Spleen (tissue), 11 donors: ENCODE measurements at regions not wholly inside any gene's neighbourhood (a gene's known extent, or its start where the extent isn't known, plus 50 kb on each side); places are given as distances from the start of the nearest gene placed in this dataset.

Experiments used
- DNase-seq: peaks from one replicate; pipeline ENCODE4 v3.0.0-alpha.2; 2020
- H3K27ac ChIP-seq, 8 donors: fragments of 200-600 bp; sonication (generic) in 7 of 8; 1 replicate in 4 of 8; 2 replicates in 4 of 8; pipeline versions ENCODE4 v1.5.0 to v1.8.0; 2016 to 2021; ENCODE audit warnings: inconsistent platforms in 4 of 8, mild to moderate bottlenecking in 4 of 8, moderate library complexity in 1 of 8
- H3K27me3 ChIP-seq, 7 donors: fragments of 200-600 bp; sonication (generic) in 6 of 7; replicated peaks in 1 of 7; 1 replicate in 4 of 7; 2 replicates in 3 of 7; pipeline versions ENCODE4 v1.5.0 to v1.8.0; 2016 to 2021; ENCODE audit warnings: inconsistent platforms in 3 of 7, mild to moderate bottlenecking in 1 of 7
- H3K36me3 ChIP-seq, 6 donors: fragments of 200-600 bp; sonication (generic) in 5 of 6; 1 replicate in 4 of 6; 2 replicates in 2 of 6; pipeline versions ENCODE4 v1.5.0 to v1.8.0; 2016 to 2021; ENCODE audit warnings: inconsistent platforms in 2 of 6
- H3K4me1 ChIP-seq, 6 donors: fragments of 200-600 bp; sonication (generic) in 5 of 6; 1 replicate in 3 of 6; 2 replicates in 3 of 6; pipeline versions ENCODE4 v1.5.0 to v1.8.0; 2016 to 2021; ENCODE audit warnings: inconsistent platforms in 3 of 6
- H3K4me3 ChIP-seq, 8 donors: fragments of 200-600 bp; sonication (generic) in 7 of 8; 1 replicate in 4 of 8; 2 replicates in 4 of 8; pipeline versions ENCODE4 v1.5.0 to v1.8.0; 2016 to 2021; ENCODE audit warnings: inconsistent platforms in 4 of 8, mild to moderate bottlenecking in 4 of 8, moderate library complexity in 2 of 8
- H3K9me3 ChIP-seq, 8 donors: fragments of 200-600 bp; sonication (generic) in 7 of 8; 1 replicate in 4 of 8; 2 replicates in 4 of 8; pipeline versions ENCODE4 v1.5.0 to v1.8.0; 2016 to 2021; ENCODE audit warnings: inconsistent platforms in 4 of 8
- CTCF ChIP-seq, 11 experiments: fragments of 200-600 bp in 7 of 11; fragments of 450-650 bp in 4 of 11; sonication (generic) in 4 of 11; IDR thresholded peaks in 8 of 11; conservative IDR thresholded peaks in 3 of 11; 1 replicate in 7 of 11; 2 replicates in 4 of 11; pipeline versions ENCODE4 v1.4.0 to v1.8.0; 2016 to 2021; ENCODE audit warnings: antibody characterized with exemption in 11 of 11, inconsistent platforms in 4 of 11, mild to moderate bottlenecking in 1 of 11
- POLR2A ChIP-seq, 3 donors: fragments of 450-650 bp; IDR thresholded peaks; one replicate each; pipeline ENCODE4 v1.5.1; 2017; ENCODE audit warnings: antibody characterized with exemption in 3 of 3, mild to moderate bottlenecking in 1 of 3
- POLR2AphosphoS5 ChIP-seq, 3 donors: sonication (generic); formaldehyde crosslinking; IDR thresholded peaks; one replicate each; pipeline ENCODE4 v1.5.1; 2017; ENCODE audit warnings: antibody characterized with exemption in 3 of 3
- WGBS, 5 donors: extraction: QIAGEN DNeasy Blood & Tissue Kit in 3 of 5; methylation state at CpG; one replicate each; pipeline versions ENCODE4 v1.1.5 to v1.1.7; 2013 to 2018; 5-methylcytosine and 5-hydroxymethylcytosine counted together
- intact Hi-C: fragments of 100-400 bp; cut with DNase I; formaldehyde crosslinking; loops from one replicate; pipeline ENCODE4 v1.15.0; 2023; ENCODE audit warnings: low total_unique reads
- donor health status: healthy with polysubstance abuse.
- donor health status: DM: no; HTN: no; CAD: no; lungs with moderate emphysema.
- donor health status: DM: no; HTN: no; CAD: no.
- donor health status: Bipolar disorder and iron deficiency.
- donor health status: healthy.
- donor health status: DM: no; HTN: no; CAD: no.
- donor health status: DM: yes; HTN: yes; CAD: no.

DNA sequence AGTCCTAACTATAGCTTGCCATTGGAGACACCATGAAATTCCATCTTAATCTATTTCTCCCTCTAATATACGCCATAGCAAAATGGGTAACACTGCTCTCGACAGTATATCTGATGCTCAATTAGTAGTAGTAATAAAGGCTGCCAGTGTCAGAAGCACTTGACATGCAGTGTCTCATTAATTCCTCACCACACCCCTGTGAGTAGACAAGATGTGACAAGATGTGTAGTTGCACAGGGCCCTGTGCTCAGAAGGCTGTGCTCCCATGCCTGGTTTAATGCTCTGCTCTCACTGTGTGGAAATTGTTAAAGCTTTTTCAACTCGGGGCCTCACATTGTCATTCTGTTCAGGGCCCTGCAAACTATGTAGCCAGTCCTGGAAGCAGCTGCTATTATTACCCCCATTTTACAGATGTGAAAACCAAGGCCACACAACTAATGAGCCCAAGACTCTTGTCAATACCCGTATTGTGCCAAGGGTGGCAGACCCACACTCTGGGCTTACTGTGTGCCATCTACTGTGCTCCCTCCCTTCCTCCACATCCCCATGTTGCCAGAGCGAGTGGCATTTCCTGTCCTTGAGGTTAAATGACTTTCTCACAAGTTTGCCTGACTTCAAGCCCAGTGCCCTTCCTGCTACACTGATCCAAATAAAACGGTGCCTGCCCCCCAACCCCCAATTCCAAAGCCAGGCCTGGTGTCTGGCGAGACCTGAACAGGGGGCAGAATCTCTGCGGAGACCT lies 287.3 kb upstream of the CCL2 start:
- Histone ChIP-seq H3K36me3 (no peaks in the 10 kb centered on the region), H3K27me3 (peaks cover 0 to 41% (median 0%) of the 10 kb centered on the region in 7 donors), H3K27ac (no peak overlapping the region), H3K9me3 (no peaks in the 10 kb centered on the region), H3K4me3 (no peak overlapping the region), H3K4me1 (peaks cover 0 to 23% (median 10%) of the 10 kb centered on the region in 6 donors)
- DNase-seq, result no peak
- TF ChIP-seq POLR2AphosphoS5 (IDR thresholded peaks at IDR 0.05), result no peak
- TF ChIP-seq POLR2A (IDR thresholded peaks at IDR 0.05), result no peak
- no peak for TF ChIP-seq CTCF (IDR thresholded peaks at IDR 0.05 in 8 of 11, conservative IDR thresholded peaks at IDR 0.05 in 3 of 11)
- intact Hi-C loops, result no loop called here
- 35 to 45% (median 42%) methylated on average over 8 of the region's 8 CpGs for WGBS, 5 donors

DNA sequence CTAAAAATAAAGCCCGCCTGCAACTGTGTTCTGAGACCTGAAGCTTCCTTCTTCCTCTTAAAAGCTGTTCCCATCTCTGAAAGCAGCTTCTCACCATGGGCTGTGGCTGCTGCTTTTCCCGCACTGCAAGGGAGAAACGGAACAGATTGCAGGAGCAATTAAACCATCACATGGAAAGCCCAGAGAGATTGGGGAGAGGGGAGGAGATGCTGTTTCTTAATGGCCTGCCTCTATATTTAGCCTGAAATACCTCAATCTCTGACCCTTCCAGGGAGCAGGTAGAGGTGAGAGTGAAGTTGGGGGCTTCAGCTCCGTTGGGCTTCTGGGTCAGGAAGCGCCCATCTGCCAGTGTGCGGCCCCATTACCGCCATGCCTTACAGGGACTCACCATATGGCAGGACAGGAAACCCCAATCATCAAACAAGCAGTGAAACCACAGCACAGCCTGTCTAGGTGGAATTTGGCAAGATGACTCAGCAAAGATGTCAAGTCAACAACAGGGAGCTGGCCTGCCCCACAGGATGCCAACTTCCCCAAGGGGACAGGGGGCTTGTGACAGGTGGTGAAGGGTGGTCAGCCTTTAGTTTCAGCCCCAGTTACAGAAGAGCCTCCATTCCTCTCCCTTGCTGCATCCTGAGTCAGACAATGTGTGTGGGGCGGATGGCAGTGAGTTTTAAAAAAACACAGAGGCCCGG lies 286.6 kb upstream of the CCL2 start:
- intact Hi-C loops, result no loop called here
- TF ChIP-seq POLR2AphosphoS5 (IDR thresholded peaks at IDR 0.05), result no peak
- TF ChIP-seq POLR2A (IDR thresholded peaks at IDR 0.05), result no peak
- no peak for TF ChIP-seq CTCF (IDR thresholded peaks at IDR 0.05 in 8 of 11, conservative IDR thresholded peaks at IDR 0.05 in 3 of 11)
- WGBS, 5 donors, result 8 to 25% (median 22%) methylated on average over 9 of the region's 9 CpGs
- peaks cover 0 to 23% (median 10%) of the 10 kb centered on the region in 6 donors for H3K4me1 ChIP-seq
- DNase-seq, result no peak
- H3K36me3 ChIP-seq, result no peaks in the 10 kb centered on the region
- no peak overlapping the region for H3K4me3 ChIP-seq
- no peaks in the 10 kb centered on the region for H3K9me3 ChIP-seq
- peaks cover 0 to 41% (median 0%) of the 10 kb centered on the region in 7 donors for H3K27me3 ChIP-seq
- no peak overlapping the region for H3K27ac ChIP-seq

GRCh38 chr17:33970279-33970678 lies 284.8 kb upstream of the CCL2 start:
- Histone ChIP-seq H3K27ac (no peak overlapping the region), H3K4me3 (no peak overlapping the region), H3K36me3 (no peaks in the 10 kb centered on the region), H3K9me3 (no peaks in the 10 kb centered on the region), H3K4me1 (peaks cover 0 to 16% (median 9%) of the 10 kb centered on the region in 6 donors), H3K27me3 (peaks cover 0 to 41% (median 0%) of the 10 kb centered on the region in 7 donors)
- DNase-seq, result no peak
- intact Hi-C loops, result no loop called here
- no peak for TF ChIP-seq CTCF (IDR thresholded peaks at IDR 0.05 in 8 of 11, conservative IDR thresholded peaks at IDR 0.05 in 3 of 11)
- TF ChIP-seq POLR2AphosphoS5 (IDR thresholded peaks at IDR 0.05), result no peak
- TF ChIP-seq POLR2A (IDR thresholded peaks at IDR 0.05), result no peak
- 42 to 66% (median 53%) methylated on average over 4 to 5 of the region's 5 CpGs for WGBS, 5 donors

GRCh38 chr17:33972763-33973162 lies 282.3 kb upstream of the CCL2 start:
- Histone ChIP-seq H3K27ac (no peak overlapping the region), H3K4me1 (peaks cover 0 to 13% (median 9%) of the 10 kb centered on the region in 6 donors), H3K4me3 (no peak overlapping the region), H3K27me3 (peaks cover 0 to 32% (median 0%) of the 10 kb centered on the region in 7 donors), H3K9me3 (no peaks in the 10 kb centered on the region), H3K36me3 (no peaks in the 10 kb centered on the region)
- DNase-seq, result no peak
- intact Hi-C loops, result no loop called here
- TF ChIP-seq CTCF (IDR thresholded peaks at IDR 0.05 in 8 of 11, conservative IDR thresholded peaks at IDR 0.05 in 3 of 11) (no peak), POLR2AphosphoS5 (IDR thresholded peaks at IDR 0.05) (no peak), POLR2A (IDR thresholded peaks at IDR 0.05) (no peak)
- 73 to 86% (median 79%) methylated on average over 3 of the region's 3 CpGs for WGBS, 5 donors
